HepG2 (cell line): ENCODE measurements at regions not wholly inside any gene's neighbourhood (a gene's known extent, or its start where the extent isn't known, plus 50 kb on each side); places are given as distances from the start of the nearest gene placed in this dataset.

ENCODE experiments used
- ATAC-seq: fragments of 200-7000 bp; cut with Tn5 transposase; 3 replicates; pipeline ENCODE4 v1.9.1; 2020; ENCODE audit warnings: mild to moderate bottlenecking, moderate library complexity
- BruUV-seq: library from RNA; stranded (reverse); fragments of 400-500 nt; replicated peaks from 2 replicates; lab custom pipeline; 2021; lab: Mats Ljungman, UMichigan
- CTCF ChIA-PET: fragments of 300-600 bp; formaldehyde crosslinking; extraction: SDS; loops from one replicate; lab custom pipeline; 2021; ENCODE audit warnings: low total read pairs, inconsistent platforms, low intra/inter-chr PET ratio; lab: Yijun Ruan, JAX
- POLR2A ChIA-PET: fragments of 350-600 bp; sonication (Branson Sonifier 250); formaldehyde crosslinking; loops from one replicate; lab custom pipeline; 2020; ENCODE audit warnings: antibody characterized with exemption, inconsistent platforms; lab: Yijun Ruan, JAX
- DNase-seq: peaks from one replicate; pipeline ENCODE4 v3.0.0-alpha.2; 2015; ENCODE audit warnings: low spot score
- FAIRE-seq: peaks from 3 replicates; lab custom pipeline; 2011; peaks lifted over from hg19 to GRCh38; lab: Jason Lieb, UNC
- H2AFZ ChIP-seq: one replicate; pipeline ENCODE4 v1.6.1; 2011; ENCODE audit warnings: low read length, inconsistent platforms
- H3K27ac ChIP-seq: fragments of 300-600 bp; 3 replicates; pipeline ENCODE4 v1.8.0; 2011; ENCODE audit warnings: mixed run types, mild to moderate bottlenecking, mixed read lengths, low read length, inconsistent platforms; ENCODE audit not compliant: insufficient read depth; ENCODE audit errors: extremely low read length
- H3K27me3 ChIP-seq, 2 experiments: fragments of 200-600 bp in 1 of 2; 2 replicates in 1 of 2; 3 replicates in 1 of 2; pipeline versions ENCODE4 v1.6.0 to v1.8.0; 2011; ENCODE audit warnings: low read length in 2 of 2, mild to moderate bottlenecking in 2 of 2, moderate library complexity in 2 of 2, inconsistent platforms in 1 of 2; ENCODE audit not compliant: insufficient read depth in 2 of 2, control insufficient read depth in 1 of 2
- H3K36me3 ChIP-seq, 2 experiments: fragments of 200-600 bp in 1 of 2; replicated peaks in 1 of 2; 2 replicates in 1 of 2; 3 replicates in 1 of 2; pipeline versions ENCODE4 v1.5.1 to v1.8.0; 2011; ENCODE audit warnings: low read length in 2 of 2, inconsistent platforms in 1 of 2; ENCODE audit not compliant: insufficient read depth in 2 of 2, control insufficient read depth in 1 of 2
- H3K4me1 ChIP-seq: 2 replicates; pipeline ENCODE4 v1.5.1; 2012; ENCODE audit warnings: low read length, inconsistent platforms; ENCODE audit not compliant: insufficient read depth
- H3K4me2 ChIP-seq: 2 replicates; pipeline ENCODE4 v1.6.0; 2011; ENCODE audit warnings: low read depth, low read length, inconsistent platforms
- H3K4me3 ChIP-seq, 3 experiments: fragments of 200-600 bp in 1 of 3; sonication (generic), shearing (Covaris generic) in 1 of 3; replicated peaks in 1 of 3; 2 replicates each; pipeline ENCODE4 v1.5.1; 2011 to 2016; ENCODE audit warnings: low read length in 3 of 3, inconsistent platforms in 2 of 3, low read depth in 2 of 3, mild to moderate bottlenecking in 2 of 3, control low read depth in 1 of 3, mixed read lengths in 1 of 3; ENCODE audit not compliant: insufficient read depth in 1 of 3
- H3K79me2 ChIP-seq: one replicate; pipeline ENCODE4 v1.6.1; 2011; ENCODE audit warnings: low read length, inconsistent platforms; ENCODE audit not compliant: insufficient read depth
- H3K9ac ChIP-seq: 2 replicates; pipeline ENCODE4 v1.6.0; 2011; ENCODE audit warnings: mild to moderate bottlenecking, low read depth, low read length, inconsistent platforms; ENCODE audit not compliant: insufficient read depth
- H3K9me3 ChIP-seq: 2 replicates; pipeline ENCODE4 v1.5.1; 2012; ENCODE audit warnings: mild to moderate bottlenecking, low read length
- H4K20me1 ChIP-seq: 2 replicates; pipeline ENCODE4 v1.6.0; 2011; ENCODE audit warnings: inconsistent platforms, mild to moderate bottlenecking, low read length, moderate library complexity; ENCODE audit not compliant: insufficient read depth
- CEBPB ChIP-seq: IDR thresholded peaks from 2 replicates; pipeline ENCODE4 v1.6.1; 2011; ENCODE audit warnings: low read depth, low read length, improper control_type of control experiment, borderline replicate concordance
- MAF1 ChIP-seq: sonication (generic); formaldehyde crosslinking; IDR thresholded peaks from 2 replicates; pipeline ENCODE4 v1.5.0; 2020; ENCODE audit warnings: missing genetic modification reagents, borderline replicate concordance
- TOE1 ChIP-seq: sonication (generic); formaldehyde crosslinking; IDR thresholded peaks from 2 replicates; pipeline ENCODE4 v1.4.0; 2020; ENCODE audit warnings: mild to moderate bottlenecking, missing genetic modification reagents
- UBTF ChIP-seq: sonication (generic); formaldehyde crosslinking; IDR thresholded peaks from 2 replicates; pipeline ENCODE4 v1.4.0; 2020; ENCODE audit warnings: mild to moderate bottlenecking, missing genetic modification reagents
- ZFAT ChIP-seq: sonication (generic); formaldehyde crosslinking; conservative IDR thresholded peaks from 2 replicates; pipeline ENCODE4 v1.8.1; 2023; ENCODE audit warnings: missing genetic modification reagents, inconsistent platforms
- ZNF770 ChIP-seq: sonication (generic); formaldehyde crosslinking; IDR thresholded peaks from 2 replicates; pipeline ENCODE4 v1.5.0; 2020; ENCODE audit warnings: mild to moderate bottlenecking, missing genetic modification reagents
- WGBS: methylation state at CpG from one replicate; pipeline ENCODE4 v1.1.6; 2017; ENCODE audit warnings: low lambda C conversion rate; 5-methylcytosine and 5-hydroxymethylcytosine counted together
- in situ Hi-C: cut with HindIII; loops from 2 replicates; pipeline ENCODE4 v1.10.0; 2017; ENCODE audit warnings: low pct_unique_long_range_greater_than_20kb; ENCODE audit not compliant: extremely low pct_ligation_motif_present
- intact Hi-C: fragments of 100-400 bp; cut with micrococcal nuclease; formaldehyde crosslinking; loops from one replicate; pipeline ENCODE4 v1.10.0; 2022; ENCODE audit not compliant: unreplicated experiment
- TF ChIP-seq, protein P1 (sequence below): sonication (generic); formaldehyde crosslinking; IDR thresholded peaks from 2 replicates; pipeline ENCODE4 v1.8.0; 2023; ENCODE audit warnings: mild to moderate bottlenecking, missing genetic modification reagents
- TF ChIP-seq, protein P2 (sequence below): sonication (generic); formaldehyde crosslinking; IDR thresholded peaks from 2 replicates; pipeline ENCODE4 v1.8.1; 2022; ENCODE audit warnings: mild to moderate bottlenecking, missing genetic modification reagents
- TF ChIP-seq, protein P3 (sequence below): sonication (generic); formaldehyde crosslinking; IDR thresholded peaks from 2 replicates; pipeline ENCODE4 v1.4.0; 2020; ENCODE audit warnings: low read depth, mild to moderate bottlenecking, missing genetic modification reagents
- TF ChIP-seq, protein P4 (sequence below): sonication (generic); formaldehyde crosslinking; IDR thresholded peaks from 2 replicates; pipeline ENCODE4 v1.4.0; 2020; ENCODE audit warnings: mild to moderate bottlenecking, missing genetic modification reagents

GRCh38 chr2:157959249-157959648 is 83.1 kb upstream of the ACVR1 start:
- Histone ChIP-seq H3K9ac (no peak overlapping the region), H3K9me3 (peaks cover 27% of the 10 kb centered on the region; the same call in 1 of the 2 replicates), H3K79me2 (no peaks in the 10 kb centered on the region), H2AFZ (no peak overlapping the region), H3K4me2 (no peak overlapping the region), H3K4me1 (no peaks in the 10 kb centered on the region), H3K27ac (no peak overlapping the region), H3K4me3 (no peak overlapping the region), H3K36me3 (no peaks in the 10 kb centered on the region), H3K27me3 (no peaks in the 10 kb centered on the region), H4K20me1 (no peaks in the 10 kb centered on the region)
- no TSS peak for BruUV-seq
- DNase-seq (no peak), FAIRE-seq (no peak), ATAC-seq (no peak)
- ChIA-PET CTCF (no interaction called here), POLR2A (no interaction called here)
- WGBS, result 22% methylated on average over 3 of the region's 3 CpGs
- intact Hi-C loops, result no loop called here
- no peak for TF ChIP-seq MAF1 (CRISPR knock-in tag)
- TF ChIP-seq ZFAT (CRISPR knock-in tag), result no peak
- no peak for TF ChIP-seq CEBPB
- TF ChIP-seq TOE1 (CRISPR knock-in tag), result no peak
- TF ChIP-seq, protein P1, sequence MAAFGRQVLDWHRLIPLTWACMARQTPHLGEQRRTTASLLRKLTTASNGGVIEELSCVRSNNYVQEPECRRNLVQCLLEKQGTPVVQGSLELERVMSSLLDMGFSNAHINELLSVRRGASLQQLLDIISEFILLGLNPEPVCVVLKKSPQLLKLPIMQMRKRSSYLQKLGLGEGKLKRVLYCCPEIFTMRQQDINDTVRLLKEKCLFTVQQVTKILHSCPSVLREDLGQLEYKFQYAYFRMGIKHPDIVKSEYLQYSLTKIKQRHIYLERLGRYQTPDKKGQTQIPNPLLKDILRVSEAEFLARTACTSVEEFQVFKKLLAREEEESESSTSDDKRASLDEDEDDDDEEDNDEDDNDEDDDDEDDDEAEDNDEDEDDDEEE (CRISPR knock-in tag), result no peak
- in situ Hi-C loops, result no loop called here

- ATAC-seq (no peak), FAIRE-seq (no peak), DNase-seq (no peak)
- Histone ChIP-seq H3K4me1 (no peaks in the 10 kb centered on the region), H3K9ac (no peak overlapping the region), H2AFZ (no peak overlapping the region), H3K79me2 (no peaks in the 10 kb centered on the region), H4K20me1 (no peaks in the 10 kb centered on the region), H3K36me3 (no peaks in the 10 kb centered on the region), H3K27ac (no peak overlapping the region), H3K27me3 (no peaks in the 10 kb centered on the region), H3K4me2 (no peak overlapping the region), H3K4me3 (no peak overlapping the region), H3K9me3 (peaks cover 27% of the 10 kb centered on the region; the same call in 1 of the 2 replicates)
- 28% methylated on average over 3 of the region's 3 CpGs for WGBS
- CTCF ChIA-PET, result no interaction called here
- POLR2A ChIA-PET, result no interaction called here
- in situ Hi-C loops (no loop called here), intact Hi-C loops (no loop called here)
- BruUV-seq, result no TSS peak
- TF ChIP-seq, protein P2, sequence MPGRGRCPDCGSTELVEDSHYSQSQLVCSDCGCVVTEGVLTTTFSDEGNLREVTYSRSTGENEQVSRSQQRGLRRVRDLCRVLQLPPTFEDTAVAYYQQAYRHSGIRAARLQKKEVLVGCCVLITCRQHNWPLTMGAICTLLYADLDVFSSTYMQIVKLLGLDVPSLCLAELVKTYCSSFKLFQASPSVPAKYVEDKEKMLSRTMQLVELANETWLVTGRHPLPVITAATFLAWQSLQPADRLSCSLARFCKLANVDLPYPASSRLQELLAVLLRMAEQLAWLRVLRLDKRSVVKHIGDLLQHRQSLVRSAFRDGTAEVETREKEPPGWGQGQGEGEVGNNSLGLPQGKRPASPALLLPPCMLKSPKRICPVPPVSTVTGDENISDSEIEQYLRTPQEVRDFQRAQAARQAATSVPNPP (CRISPR knock-in tag), result no peak
- TF ChIP-seq UBTF (CRISPR knock-in tag) (no peak), ZNF770 (no peak)
- TF ChIP-seq, protein P3, sequence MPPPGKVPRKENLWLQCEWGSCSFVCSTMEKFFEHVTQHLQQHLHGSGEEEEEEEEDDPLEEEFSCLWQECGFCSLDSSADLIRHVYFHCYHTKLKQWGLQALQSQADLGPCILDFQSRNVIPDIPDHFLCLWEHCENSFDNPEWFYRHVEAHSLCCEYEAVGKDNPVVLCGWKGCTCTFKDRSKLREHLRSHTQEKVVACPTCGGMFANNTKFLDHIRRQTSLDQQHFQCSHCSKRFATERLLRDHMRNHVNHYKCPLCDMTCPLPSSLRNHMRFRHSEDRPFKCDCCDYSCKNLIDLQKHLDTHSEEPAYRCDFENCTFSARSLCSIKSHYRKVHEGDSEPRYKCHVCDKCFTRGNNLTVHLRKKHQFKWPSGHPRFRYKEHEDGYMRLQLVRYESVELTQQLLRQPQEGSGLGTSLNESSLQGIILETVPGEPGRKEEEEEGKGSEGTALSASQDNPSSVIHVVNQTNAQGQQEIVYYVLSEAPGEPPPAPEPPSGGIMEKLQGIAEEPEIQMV (CRISPR knock-in tag), result no peak
- TF ChIP-seq, protein P4, sequence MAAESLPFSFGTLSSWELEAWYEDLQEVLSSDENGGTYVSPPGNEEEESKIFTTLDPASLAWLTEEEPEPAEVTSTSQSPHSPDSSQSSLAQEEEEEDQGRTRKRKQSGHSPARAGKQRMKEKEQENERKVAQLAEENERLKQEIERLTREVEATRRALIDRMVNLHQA (CRISPR knock-in tag), result no peak
Observed at GRCh38 chr2:157957596-157957995, 81.5 kb upstream of the ACVR1 start.
